HepG2 (cell line): ENCODE measurements at regions not wholly inside any gene's neighbourhood (a gene's known extent, or its start where the extent isn't known, plus 50 kb on each side); places are given as distances from the start of the nearest gene placed in this dataset.

ENCODE experiments used
- ESRRA ChIP-seq: sonication (generic); formaldehyde crosslinking; IDR thresholded peaks from 2 replicates; pipeline ENCODE4 v1.5.1; 2020; ENCODE audit warnings: mild to moderate bottlenecking, low read depth, missing genetic modification reagents
- NFE2 ChIP-seq: sonication (generic); formaldehyde crosslinking; IDR thresholded peaks from 2 replicates; pipeline ENCODE4 v1.4.0; 2020; ENCODE audit warnings: missing genetic modification reagents

DNA sequence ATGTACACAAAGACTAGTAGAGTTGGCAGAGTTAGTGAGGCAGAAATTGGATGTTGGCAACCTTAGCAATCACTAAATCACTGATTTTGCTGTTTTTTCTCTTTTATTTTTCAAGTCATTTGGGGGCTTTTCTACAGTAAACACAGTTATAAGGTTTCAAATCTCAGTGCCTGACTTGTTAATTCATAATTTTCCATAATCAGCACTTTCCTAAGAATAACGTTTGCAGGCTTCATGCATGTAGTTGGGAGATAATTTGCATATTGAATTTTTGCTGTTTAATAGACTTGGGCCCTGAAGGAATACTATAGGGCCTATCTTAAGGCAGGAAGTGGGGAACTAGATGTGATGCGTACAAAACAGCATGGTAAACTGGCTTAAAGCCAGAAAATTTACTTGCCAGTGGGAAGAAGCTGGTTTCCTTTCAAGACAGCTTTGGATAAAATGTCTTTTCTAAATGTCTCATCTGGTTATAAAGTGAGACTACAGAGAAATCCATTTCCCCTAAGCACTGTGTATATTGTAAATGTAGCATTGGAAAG, 127.2 kb upstream of the SMIM21 start:
- TF ChIP-seq NFE2 (CRISPR knock-in tag), result no peak
- no peak for TF ChIP-seq ESRRA
